ENCODE measurements at regions not wholly inside any gene's neighbourhood (a gene's known extent, or its start where the extent isn't known, plus 50 kb on each side); places are given as distances from the start of the nearest gene placed in this dataset.

GRCh38 chr3:94587291-94587690 is 524.4 kb downstream of the NSUN3 start:
- DNase-seq (ENCODE audit: extremely low spot score), result no peak
- TF ChIP-seq CTCF (IDR thresholded peaks at IDR 0.05; ENCODE audit: control extremely low read depth, extremely low read depth, low read depth, missing control alignments), result no peak
- ChIA-PET POLR2A (no interaction called here), CTCF (no interaction called here)

- no peak for DNase-seq (ENCODE audit: extremely low spot score)
- ChIA-PET CTCF (interaction anchor here (2.4 kb wide), 1 partner anchor 10 kb away, joined by 7 read pairs; no protein-coding TSS in a partner anchor), POLR2A (no interaction called here)
- TF ChIP-seq CTCF (IDR thresholded peaks at IDR 0.05; ENCODE audit: control extremely low read depth, extremely low read depth, low read depth, missing control alignments), result no peak
These were observed 530.8 kb downstream of the NSUN3 start for GRCh38 chr3:94593526-94594150.

GRCh38 chr3:94596141-94596540 is 533.3 kb downstream of the NSUN3 start:
- ChIA-PET CTCF (no interaction called here), POLR2A (no interaction called here)
- TF ChIP-seq CTCF (IDR thresholded peaks at IDR 0.05; ENCODE audit: control extremely low read depth, extremely low read depth, low read depth, missing control alignments), result no peak
- no peak for DNase-seq (ENCODE audit: extremely low spot score)

- DNase-seq (ENCODE audit: extremely low spot score), result no peak
- ChIA-PET POLR2A (no interaction called here), CTCF (interaction anchor here (1.0 to 1.2 kb wide), 3 partner anchors 9 to 19 kb away, joined by 3 read pairs; no protein-coding TSS in a partner anchor)
- no peak for TF ChIP-seq CTCF (IDR thresholded peaks at IDR 0.05; ENCODE audit: control extremely low read depth, extremely low read depth, low read depth, missing control alignments)
These were observed 534.2 kb downstream of the NSUN3 start for GRCh38 chr3:94596887-94597566.

- ChIA-PET CTCF (interaction anchor here (0.8 kb wide), 1 partner anchor 9 kb away, joined by 4 read pairs; no protein-coding TSS in a partner anchor), POLR2A (no interaction called here)
- TF ChIP-seq CTCF (IDR thresholded peaks at IDR 0.05; ENCODE audit: control extremely low read depth, extremely low read depth, low read depth, missing control alignments), result no peak
- no peak for DNase-seq (ENCODE audit: extremely low spot score)
These were observed 544.9 kb downstream of the NSUN3 start for GRCh38 chr3:94607778-94608177.

- POLR2A ChIA-PET, result no interaction called here
- no peak for TF ChIP-seq CTCF (IDR thresholded peaks at IDR 0.05; ENCODE audit: control extremely low read depth, extremely low read depth, low read depth, missing control alignments)
- CTCF ChIA-PET, result no interaction called here
- DNase-seq (ENCODE audit: extremely low spot score), result no peak
These were observed 547.0 kb downstream of the NSUN3 start for GRCh38 chr3:94609908-94610307.

Measured in GM10248 (cell line).